PC-9 (cell line): ENCODE measurements at regions not wholly inside any gene's neighbourhood (a gene's known extent, or its start where the extent isn't known, plus 50 kb on each side); places are given as distances from the start of the nearest gene placed in this dataset.

ENCODE experiments used
- BruUV-seq: library from RNA; stranded (reverse); fragments of 400-500 nt; replicated peaks from 2 replicates; lab custom pipeline; 2021; lab: Mats Ljungman, UMichigan
- CTCF ChIA-PET: fragments of 300-600 bp; sonication (Branson Sonifier 250); formaldehyde crosslinking; loops from one replicate; lab custom pipeline; 2022; ENCODE audit warnings: antibody characterized with exemption; lab: Charles Lee
- POLR2A ChIA-PET: fragments of 300-600 bp; sonication (Branson Sonifier 250); formaldehyde crosslinking; loops from one replicate; lab custom pipeline; 2022; ENCODE audit warnings: antibody characterized with exemption; ENCODE audit not compliant: unreplicated experiment; lab: Charles Lee
- DNase-seq, 2 experiments: peaks; one replicate each; pipeline versions ENCODE4 v3.0.0 to v3.0.0-alpha.2; 2015 to 2022; ENCODE audit warnings: mixed read lengths in 1 of 2
- H2AFZ ChIP-seq: fragments of 200-600 bp; sonication (generic); 2 replicates; pipeline ENCODE4 v1.8.1; 2017; ENCODE audit warnings: antibody characterized with exemption
- H3F3A ChIP-seq: fragments of 200-600 bp; sonication (generic); 2 replicates; pipeline ENCODE4 v1.8.1; 2017; ENCODE audit warnings: antibody characterized with exemption, mild to moderate bottlenecking, low read depth; ENCODE audit not compliant: insufficient read depth
- H3K27ac ChIP-seq: fragments of 200-600 bp; sonication (generic); 2 replicates; pipeline ENCODE4 v1.6.1; 2016; ENCODE audit warnings: mixed run types
- H3K27me3 ChIP-seq: fragments of 200-600 bp; sonication (generic); 2 replicates; pipeline ENCODE4 v1.6.1; 2016; ENCODE audit warnings: low read depth, mixed run types; ENCODE audit not compliant: insufficient read depth
- H3K36me3 ChIP-seq: fragments of 200-600 bp; sonication (generic); 2 replicates; pipeline ENCODE4 v1.6.1; 2016; ENCODE audit warnings: low read depth, mixed run types
- H3K4me1 ChIP-seq: fragments of 200-600 bp; sonication (generic); replicated peaks from 2 replicates; pipeline ENCODE4 v1.6.1; 2016; ENCODE audit warnings: mixed run types; ENCODE audit not compliant: insufficient read depth
- H3K4me2 ChIP-seq: fragments of 200-600 bp; sonication (generic); 2 replicates; pipeline ENCODE4 v1.6.1; 2017; ENCODE audit warnings: mixed run types
- H3K4me3 ChIP-seq: fragments of 200-600 bp; sonication (generic); 2 replicates; pipeline ENCODE4 v1.6.1; 2016; ENCODE audit warnings: mixed run types
- H3K79me2 ChIP-seq: fragments of 200-600 bp; sonication (generic); 2 replicates; pipeline ENCODE4 v1.6.1; 2017; ENCODE audit warnings: low read depth, mixed run types
- H3K9me2 ChIP-seq: fragments of 200-600 bp; sonication (generic); 2 replicates; pipeline ENCODE4 v1.8.1; 2017; ENCODE audit warnings: mild to moderate bottlenecking; ENCODE audit not compliant: insufficient read depth
- H3K9me3 ChIP-seq: fragments of 200-600 bp; sonication (generic); 2 replicates; pipeline ENCODE4 v1.8.1; 2016; ENCODE audit warnings: low read depth; ENCODE audit not compliant: insufficient read depth
- H4K20me1 ChIP-seq: fragments of 200-600 bp; sonication (generic); 2 replicates; pipeline ENCODE4 v1.8.1; 2017; ENCODE audit not compliant: insufficient read depth
- EZH2 ChIP-seq: fragments of 200-600 bp; sonication (generic); IDR thresholded peaks from 2 replicates; pipeline ENCODE4 v1.8.0; 2017; ENCODE audit warnings: antibody characterized with exemption, low read depth
- intact Hi-C: fragments of 100-400 bp; cut with micrococcal nuclease; formaldehyde crosslinking; loops from one replicate; pipeline ENCODE4 v1.10.0; 2022; ENCODE audit not compliant: unreplicated experiment
- TF ChIP-seq, protein P1 (sequence below): fragments of 200-600 bp; sonication (generic); conservative IDR thresholded peaks from 2 replicates; pipeline ENCODE4 v1.6.1; 2017; ENCODE audit warnings: mixed run types, antibody characterized with exemption, mild to moderate bottlenecking, moderate library complexity

DNA sequence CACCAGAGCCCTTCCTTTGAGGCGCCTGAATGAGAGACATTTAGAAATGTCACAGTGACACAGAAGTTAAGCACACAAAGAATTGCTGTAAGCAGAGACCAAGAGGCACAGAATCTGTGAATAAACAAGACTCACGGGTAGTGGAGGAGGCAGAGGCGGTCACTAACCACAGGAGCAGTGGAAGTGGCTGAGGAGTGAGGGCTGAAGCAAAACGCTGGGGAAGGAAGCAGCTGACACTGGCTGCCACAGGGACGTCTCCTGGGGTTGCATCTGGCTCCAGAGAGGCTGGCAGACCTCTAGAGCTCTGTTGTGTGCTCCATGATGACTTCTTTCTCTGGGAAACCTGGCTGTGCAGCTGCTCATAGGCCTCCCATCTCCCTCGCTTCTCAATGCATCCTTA lies 65.0 kb upstream of the SLC2A12 start:
- no peak overlapping the region for H3K4me3 ChIP-seq
- no peak overlapping the region for H3K27ac ChIP-seq
- H4K20me1 ChIP-seq: no peaks in the 10 kb centered on the region
- no peak for DNase-seq
- BruUV-seq: no TSS peak
- TF ChIP-seq, protein P1, sequence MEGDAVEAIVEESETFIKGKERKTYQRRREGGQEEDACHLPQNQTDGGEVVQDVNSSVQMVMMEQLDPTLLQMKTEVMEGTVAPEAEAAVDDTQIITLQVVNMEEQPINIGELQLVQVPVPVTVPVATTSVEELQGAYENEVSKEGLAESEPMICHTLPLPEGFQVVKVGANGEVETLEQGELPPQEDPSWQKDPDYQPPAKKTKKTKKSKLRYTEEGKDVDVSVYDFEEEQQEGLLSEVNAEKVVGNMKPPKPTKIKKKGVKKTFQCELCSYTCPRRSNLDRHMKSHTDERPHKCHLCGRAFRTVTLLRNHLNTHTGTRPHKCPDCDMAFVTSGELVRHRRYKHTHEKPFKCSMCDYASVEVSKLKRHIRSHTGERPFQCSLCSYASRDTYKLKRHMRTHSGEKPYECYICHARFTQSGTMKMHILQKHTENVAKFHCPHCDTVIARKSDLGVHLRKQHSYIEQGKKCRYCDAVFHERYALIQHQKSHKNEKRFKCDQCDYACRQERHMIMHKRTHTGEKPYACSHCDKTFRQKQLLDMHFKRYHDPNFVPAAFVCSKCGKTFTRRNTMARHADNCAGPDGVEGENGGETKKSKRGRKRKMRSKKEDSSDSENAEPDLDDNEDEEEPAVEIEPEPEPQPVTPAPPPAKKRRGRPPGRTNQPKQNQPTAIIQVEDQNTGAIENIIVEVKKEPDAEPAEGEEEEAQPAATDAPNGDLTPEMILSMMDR: no peak
- TF ChIP-seq EZH2: no peak
- H3K9me2 ChIP-seq: no peaks in the 10 kb centered on the region
- H3K9me3 ChIP-seq: no peaks in the 10 kb centered on the region
- CTCF ChIA-PET: no interaction called here
- POLR2A ChIA-PET: no interaction called here
- no peak overlapping the region for H3K4me2 ChIP-seq
- H3K36me3 ChIP-seq: no peaks in the 10 kb centered on the region
- no peak overlapping the region for H2AFZ ChIP-seq
- no peaks in the 10 kb centered on the region for H3K27me3 ChIP-seq
- intact Hi-C loops: no loop called here
- no peaks in the 10 kb centered on the region for H3K4me1 ChIP-seq
- no peaks in the 10 kb centered on the region for H3F3A ChIP-seq
- H3K79me2 ChIP-seq: no peaks in the 10 kb centered on the region

DNA sequence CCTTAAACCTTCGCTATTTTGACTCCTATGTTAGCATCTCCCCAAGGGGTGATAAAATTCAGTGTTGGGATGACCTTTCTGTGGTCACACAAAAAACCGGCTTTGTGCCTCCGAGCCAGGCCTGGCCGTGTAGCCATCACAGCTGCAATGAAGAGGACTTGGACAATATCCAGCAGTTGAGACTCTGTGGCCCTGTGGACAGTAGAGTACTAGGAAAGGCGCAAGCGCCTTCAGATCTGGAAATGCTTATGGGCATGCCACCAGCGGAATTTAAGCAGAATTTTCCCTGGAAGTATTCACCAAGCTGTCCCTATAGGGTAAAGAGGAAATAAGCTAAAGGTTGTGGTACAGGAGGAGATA lies 63.3 kb upstream of the SLC2A12 start:
- Histone ChIP-seq H3K4me1 (no peaks in the 10 kb centered on the region), H3K4me3 (no peak overlapping the region), H3K36me3 (no peaks in the 10 kb centered on the region), H3K27ac (no peak overlapping the region), H3K27me3 (no peaks in the 10 kb centered on the region), H3K79me2 (no peaks in the 10 kb centered on the region), H3K9me3 (no peaks in the 10 kb centered on the region), H3K4me2 (no peak overlapping the region), H2AFZ (no peak overlapping the region), H3K9me2 (no peaks in the 10 kb centered on the region), H3F3A (no peaks in the 10 kb centered on the region), H4K20me1 (no peaks in the 10 kb centered on the region)
- no TSS peak for BruUV-seq
- intact Hi-C loops: no loop called here
- no peak for DNase-seq
- CTCF ChIA-PET: interaction anchor here (0.6 kb wide), 1 partner anchor 15 kb away, joined by 6 read pairs; no protein-coding TSS in a partner anchor
- no peak for TF ChIP-seq EZH2
- TF ChIP-seq, protein P1: no peak
- POLR2A ChIA-PET: no interaction called here

DNA sequence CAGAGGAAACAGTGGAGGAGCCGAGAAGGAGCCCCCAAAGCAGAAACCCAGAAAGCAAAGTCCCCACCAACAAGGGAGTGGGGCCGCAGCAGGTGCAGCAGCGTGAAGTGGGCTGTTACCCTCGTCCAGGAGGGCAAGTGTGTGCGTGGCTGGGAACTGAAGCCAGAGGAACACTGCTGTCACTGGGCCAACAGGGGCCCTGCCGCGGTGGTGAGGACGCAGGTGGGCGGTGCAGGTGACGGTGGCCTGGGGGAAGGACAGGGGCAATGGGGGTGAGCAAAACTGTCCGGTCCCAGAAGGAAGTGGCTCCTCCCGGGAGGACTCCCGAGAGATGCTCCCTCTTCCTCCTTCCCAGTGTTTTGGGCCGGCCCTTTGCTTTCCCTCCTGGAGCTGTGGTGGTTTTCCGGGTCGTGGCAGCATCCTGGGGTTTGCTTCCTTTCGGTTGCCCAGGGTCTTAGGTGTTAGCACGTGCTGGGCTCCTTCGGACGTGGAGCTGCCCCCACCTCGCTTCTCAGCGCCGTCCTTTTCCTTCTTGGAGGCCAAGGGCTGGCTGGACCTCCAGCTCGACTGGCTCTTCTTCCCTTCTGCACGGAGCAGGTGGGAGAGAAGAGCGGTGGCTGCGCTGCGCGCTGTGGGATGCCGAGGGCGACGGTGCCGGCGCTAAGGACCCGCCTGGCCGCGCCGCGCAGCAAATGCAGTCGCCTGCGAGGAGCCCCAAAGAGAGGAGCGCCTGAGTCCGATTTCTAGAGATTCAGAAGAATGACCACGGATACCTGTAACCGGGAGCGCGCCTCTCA lies 62.7 kb upstream of the SLC2A12 start:
- Histone ChIP-seq H2AFZ (no peak overlapping the region), H3K27ac (no peak overlapping the region), H3K4me1 (no peaks in the 10 kb centered on the region), H3K4me3 (no peak overlapping the region), H3K36me3 (no peaks in the 10 kb centered on the region), H3K79me2 (no peaks in the 10 kb centered on the region), H3K27me3 (no peaks in the 10 kb centered on the region), H3K9me3 (no peaks in the 10 kb centered on the region), H3K9me2 (no peaks in the 10 kb centered on the region), H4K20me1 (no peaks in the 10 kb centered on the region), H3F3A (no peaks in the 10 kb centered on the region), H3K4me2 (no peak overlapping the region)
- ChIA-PET CTCF (no interaction called here), POLR2A (no interaction called here)
- intact Hi-C loops: no loop called here
- DNase-seq: no peak
- BruUV-seq: no TSS peak
- no peak for TF ChIP-seq EZH2
- TF ChIP-seq, protein P1: no peak
